ENCODE measurements at regions not wholly inside any gene's neighbourhood (a gene's known extent, or its start where the extent isn't known, plus 50 kb on each side); places are given as distances from the start of the nearest gene placed in this dataset.
"Not testable (repeated sequence)": the region's sequence is repeated elsewhere in the genome, so short reads cannot be mapped to it uniquely, and the experiment has no call there.

GRCh38 chr12:8390001-8390777, 65.6 kb upstream of the CLEC6A start:
- peak; percentile 61 for DNase-seq (ENCODE audit: low spot score)

GRCh38 chr12:8396225-8397071, 59.3 kb upstream of the CLEC6A start:
- peak; percentile 56 for DNase-seq (ENCODE audit: low spot score)

GRCh38 chr12:8397378-8397777, 58.4 kb upstream of the CLEC6A start:
- not testable (repeated sequence) for DNase-seq (ENCODE audit: low spot score)

- DNase-seq (ENCODE audit: low spot score): not testable (repeated sequence)
Observed at GRCh38 chr12:8399496-8400034, 56.2 kb upstream of the CLEC6A start.

- DNase-seq (ENCODE audit: low spot score): not testable (repeated sequence)
Observed at GRCh38 chr12:8403834-8404233, 51.9 kb upstream of the CLEC6A start.

- DNase-seq (ENCODE audit: low spot score): not testable (repeated sequence)
Observed at GRCh38 chr12:8404341-8404740, 51.4 kb upstream of the CLEC6A start.
